ENCODE measurements at regions not wholly inside any gene's neighbourhood (a gene's known extent, or its start where the extent isn't known, plus 50 kb on each side); places are given as distances from the start of the nearest gene placed in this dataset.

DNA sequence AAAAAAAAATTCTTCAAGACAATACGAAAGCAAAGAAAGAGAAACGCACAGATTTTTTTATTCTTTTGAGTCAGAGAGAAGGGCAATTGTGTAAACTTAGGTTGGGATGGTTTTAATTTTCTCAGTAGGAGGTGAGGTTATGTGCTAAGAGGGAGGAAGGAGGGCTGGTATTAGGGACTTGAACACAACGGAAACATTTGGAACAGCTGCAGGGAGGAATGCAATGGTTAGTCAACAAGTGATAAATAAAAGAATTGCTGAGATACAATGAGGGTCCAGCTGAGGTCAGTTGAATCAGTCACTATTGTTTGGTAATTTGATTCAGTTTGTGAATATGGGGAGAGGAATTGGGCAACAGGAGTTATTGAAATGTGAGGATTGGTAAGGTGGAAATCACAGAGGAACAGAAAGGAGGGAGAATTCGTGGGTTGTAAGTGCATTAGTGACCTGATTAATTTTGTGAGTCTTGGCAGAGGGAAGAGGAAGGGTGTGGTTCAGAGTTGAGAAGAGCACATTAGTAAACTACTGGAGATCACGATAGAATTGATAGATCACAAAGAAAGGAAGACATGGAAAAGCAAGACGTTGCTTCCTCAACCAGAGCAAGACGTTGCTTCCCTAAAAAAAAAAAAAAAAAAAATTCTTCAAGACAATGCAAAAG, 499.5 kb upstream of the SPRY2 start:
- TF ChIP-seq, protein P1, sequence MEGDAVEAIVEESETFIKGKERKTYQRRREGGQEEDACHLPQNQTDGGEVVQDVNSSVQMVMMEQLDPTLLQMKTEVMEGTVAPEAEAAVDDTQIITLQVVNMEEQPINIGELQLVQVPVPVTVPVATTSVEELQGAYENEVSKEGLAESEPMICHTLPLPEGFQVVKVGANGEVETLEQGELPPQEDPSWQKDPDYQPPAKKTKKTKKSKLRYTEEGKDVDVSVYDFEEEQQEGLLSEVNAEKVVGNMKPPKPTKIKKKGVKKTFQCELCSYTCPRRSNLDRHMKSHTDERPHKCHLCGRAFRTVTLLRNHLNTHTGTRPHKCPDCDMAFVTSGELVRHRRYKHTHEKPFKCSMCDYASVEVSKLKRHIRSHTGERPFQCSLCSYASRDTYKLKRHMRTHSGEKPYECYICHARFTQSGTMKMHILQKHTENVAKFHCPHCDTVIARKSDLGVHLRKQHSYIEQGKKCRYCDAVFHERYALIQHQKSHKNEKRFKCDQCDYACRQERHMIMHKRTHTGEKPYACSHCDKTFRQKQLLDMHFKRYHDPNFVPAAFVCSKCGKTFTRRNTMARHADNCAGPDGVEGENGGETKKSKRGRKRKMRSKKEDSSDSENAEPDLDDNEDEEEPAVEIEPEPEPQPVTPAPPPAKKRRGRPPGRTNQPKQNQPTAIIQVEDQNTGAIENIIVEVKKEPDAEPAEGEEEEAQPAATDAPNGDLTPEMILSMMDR (conservative IDR thresholded peaks at IDR 0.05; ENCODE audit: low read depth, low read length) = no peak
- TF ChIP-seq EZH2 (IDR thresholded peaks at IDR 0.05; ENCODE audit: low read length, unreplicated experiment) = no peak
